SK-N-MC (cell line): ENCODE measurements at regions not wholly inside any gene's neighbourhood (a gene's known extent, or its start where the extent isn't known, plus 50 kb on each side); places are given as distances from the start of the nearest gene placed in this dataset.

ENCODE experiments used
- EZH2 ChIP-seq: fragments of 200-600 bp; sonication (generic); IDR thresholded peaks from one replicate; pipeline ENCODE4 v1.6.1; 2017; ENCODE audit warnings: antibody characterized with exemption
- POLR2AphosphoS5 ChIP-seq: IDR thresholded peaks from 2 replicates; pipeline ENCODE4 v1.6.1; 2012; ENCODE audit warnings: mild to moderate bottlenecking, low read depth, low read length, borderline replicate concordance

DNA sequence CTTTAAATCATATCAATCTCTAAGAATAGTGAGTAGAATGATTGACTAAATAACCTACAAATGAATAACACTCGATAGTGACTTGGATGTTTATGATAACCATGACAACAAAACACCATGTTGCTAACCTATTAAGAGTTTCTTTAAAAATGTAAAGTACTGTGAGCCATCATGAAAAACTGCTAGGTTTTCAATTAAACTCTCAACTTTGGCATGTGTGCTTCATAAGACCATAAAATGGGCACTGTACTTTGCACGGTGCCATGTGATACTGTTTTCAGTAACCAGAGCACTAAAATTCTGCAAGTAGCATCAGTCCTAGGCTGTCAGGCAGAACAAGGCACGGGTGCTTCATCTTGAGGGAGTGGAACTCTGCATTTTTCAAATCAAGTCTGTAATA lies 96.2 kb upstream of the TRIM77 start:
- TF ChIP-seq EZH2 (no peak), POLR2AphosphoS5 (no peak)
